Stimulated activated CD8-positive, alpha-beta memory T cell treated with anti-CD3 and anti-CD28 coated beads, Interleukin-15, amount 100 ng/mL, for 4 hours (primary cell): ENCODE measurements at regions not wholly inside any gene's neighbourhood (a gene's known extent, or its start where the extent isn't known, plus 50 kb on each side); places are given as distances from the start of the nearest gene placed in this dataset.

Source experiments
- DNase-seq, 2 donors: peaks; one replicate each; pipeline ENCODE4 v3.0.0-alpha.2; 2020; ENCODE audit warnings: low read depth in 2 of 2

GRCh38 chr2:14516844-14517243 is 115.7 kb upstream of the LRATD1 start:
- DNase-seq = no peak

GRCh38 chr2:14517731-14518130 is 114.8 kb upstream of the LRATD1 start:
- no peak for DNase-seq

DNA sequence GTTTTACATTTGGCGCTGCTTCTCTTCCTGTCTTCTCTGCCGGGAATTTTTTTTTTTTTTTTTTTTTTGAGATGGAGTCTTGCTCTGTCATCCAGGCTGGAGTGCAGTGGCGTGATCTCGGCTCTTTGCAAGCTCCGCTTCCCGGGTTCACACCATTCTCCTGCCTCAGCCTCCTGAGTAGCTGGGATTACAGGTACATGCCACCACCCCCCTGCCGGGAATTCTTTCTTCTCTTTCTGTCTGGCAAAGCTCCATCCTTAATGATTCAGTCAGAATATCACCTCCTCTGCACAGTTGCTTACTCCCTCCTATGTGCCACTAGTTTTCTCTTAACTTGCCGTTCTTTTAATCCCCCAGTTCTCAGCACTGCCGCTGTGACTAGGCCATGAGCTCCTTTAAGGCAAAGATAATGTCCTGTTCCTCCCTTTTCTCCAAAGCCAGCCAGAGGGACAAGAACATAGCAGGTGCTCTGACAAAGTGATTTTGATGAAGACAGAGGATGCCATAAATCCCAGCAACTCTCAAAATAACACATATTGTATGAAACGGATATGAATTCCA is 112.1 kb upstream of the LRATD1 start:
- no peak for DNase-seq

- no peak for DNase-seq
Observed at GRCh38 chr2:14524041-14524802, 108.3 kb upstream of the LRATD1 start.

DNA sequence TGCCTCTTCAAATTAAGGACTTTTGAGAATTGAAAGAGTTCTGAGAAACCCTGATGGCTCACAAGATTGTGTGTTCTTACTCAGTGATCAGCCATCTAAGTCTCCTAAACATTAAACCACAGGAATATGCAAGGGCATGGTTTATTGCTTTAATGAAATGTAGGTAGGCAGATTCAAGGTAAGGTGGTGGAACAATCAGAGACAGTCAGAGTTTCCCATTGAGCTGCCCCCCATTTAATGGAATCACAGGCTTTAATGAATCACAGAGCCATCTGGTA is 107.8 kb upstream of the LRATD1 start:
- no peak for DNase-seq

GRCh38 chr2:14530506-14530905 is 102.0 kb upstream of the LRATD1 start:
- DNase-seq = no peak

DNA sequence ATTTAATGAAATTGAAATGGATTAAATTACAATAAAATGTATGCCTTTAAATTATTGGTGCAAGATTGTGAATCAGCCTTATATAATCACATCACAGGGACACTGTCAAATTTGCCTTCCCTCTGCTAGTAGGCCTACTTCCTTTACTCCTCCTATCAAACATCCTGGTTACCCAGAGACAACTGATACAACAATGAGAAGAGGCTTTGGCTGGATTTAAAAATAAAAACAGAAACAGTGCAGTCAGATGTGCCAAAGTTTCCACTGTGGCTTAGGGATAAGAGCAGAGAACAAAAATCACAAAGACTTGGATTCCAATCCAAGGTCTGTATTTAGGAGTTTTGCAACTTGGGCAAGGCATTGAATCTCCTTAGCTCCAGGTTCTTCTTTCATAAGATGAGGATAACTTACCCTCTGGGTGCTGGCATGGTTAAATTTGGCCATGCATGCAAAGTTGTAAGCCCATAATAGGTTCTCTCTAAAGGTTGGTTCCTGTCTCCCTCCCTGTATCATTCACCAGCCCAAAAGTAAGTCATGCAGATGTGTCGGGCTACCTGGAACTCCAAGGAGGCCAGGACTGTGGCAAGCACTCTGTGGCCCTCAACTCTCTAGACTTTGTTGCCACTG is 99.3 kb upstream of the LRATD1 start:
- DNase-seq = no peak

DNA sequence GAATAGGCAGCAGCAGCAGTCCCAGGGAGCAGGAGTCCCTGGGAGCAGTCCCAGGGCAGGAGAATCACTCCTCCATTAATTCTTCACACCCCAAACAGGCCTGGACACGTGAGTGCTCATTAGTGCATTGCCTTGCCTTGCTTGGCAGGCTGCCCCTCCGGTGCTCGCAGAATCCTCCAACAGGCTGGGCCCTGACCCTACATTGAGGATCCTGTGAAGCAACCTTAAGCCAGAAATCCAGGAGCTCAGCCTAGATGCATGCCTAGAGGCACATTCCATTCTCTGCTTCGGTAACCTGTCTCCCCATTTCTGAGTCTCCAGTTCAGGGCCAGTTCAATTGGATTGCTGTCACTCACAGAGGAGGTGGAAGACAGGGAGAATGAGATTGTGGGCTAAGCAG is 97.4 kb upstream of the LRATD1 start:
- DNase-seq = no peak

GRCh38 chr2:14536976-14537375 is 95.5 kb upstream of the LRATD1 start:
- no peak for DNase-seq

DNA sequence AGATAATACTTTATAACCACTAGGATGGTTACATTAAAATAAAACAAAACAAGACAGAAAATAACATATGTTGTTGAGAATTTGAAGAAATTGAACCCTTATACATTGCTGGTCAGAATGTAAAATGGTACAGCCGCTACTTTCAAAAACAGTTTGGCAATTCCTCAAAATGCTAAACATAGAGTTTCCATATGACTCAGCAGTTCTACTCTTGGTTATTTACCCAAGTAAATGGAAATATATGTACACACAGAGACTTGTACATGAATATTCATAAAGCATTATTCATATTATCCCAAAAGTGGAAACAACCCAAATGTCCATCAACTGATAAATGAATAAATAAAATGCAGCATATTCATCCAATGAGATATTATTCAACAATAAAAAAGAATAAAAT is 92.5 kb upstream of the LRATD1 start:
- DNase-seq = no peak

- DNase-seq = no peak
Observed at GRCh38 chr2:14543284-14543683, 89.2 kb upstream of the LRATD1 start.

GRCh38 chr2:14544247-14544646 is 88.3 kb upstream of the LRATD1 start:
- DNase-seq = no peak

GRCh38 chr2:14547830-14548229 is 84.7 kb upstream of the LRATD1 start:
- DNase-seq = no peak

DNA sequence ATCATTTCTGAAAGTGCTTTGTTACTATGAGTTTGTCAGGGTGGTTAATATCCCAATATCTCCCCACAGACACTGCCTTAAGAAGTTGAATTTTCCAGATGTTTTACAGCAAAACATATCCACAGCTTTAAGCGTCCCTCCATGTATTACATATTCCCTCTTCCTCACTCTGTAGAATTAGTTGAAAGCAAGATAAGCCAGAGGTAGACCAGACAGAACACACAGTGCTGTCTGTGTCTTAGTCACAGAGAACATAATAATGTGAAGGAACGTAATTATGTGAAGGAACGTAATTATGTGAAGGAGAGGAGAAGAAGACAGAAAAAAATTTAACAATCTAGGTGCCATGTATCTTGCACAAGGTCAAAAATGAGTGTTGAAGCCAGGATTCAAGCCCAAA is 81.9 kb upstream of the LRATD1 start:
- no peak for DNase-seq

DNA sequence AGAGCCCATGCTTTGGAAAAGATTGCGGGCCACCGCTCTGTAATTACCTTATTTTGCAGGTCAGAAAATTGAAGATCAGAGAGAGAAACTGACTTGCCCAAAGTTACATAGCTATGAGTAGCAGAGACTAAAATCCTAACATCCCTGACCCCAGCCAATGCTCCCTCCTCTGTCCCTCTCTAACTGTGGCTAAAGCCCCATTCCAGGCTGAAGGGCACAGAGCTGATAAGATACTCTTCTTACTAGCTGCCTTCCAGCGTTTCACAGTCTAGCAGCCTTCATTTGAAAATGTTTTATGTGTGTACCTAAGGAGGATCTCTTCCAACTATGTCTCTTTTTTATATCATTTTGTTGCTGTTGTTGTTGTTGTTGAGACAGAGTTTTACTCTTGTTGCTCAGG is 81.4 kb upstream of the LRATD1 start:
- DNase-seq = no peak

- DNase-seq = no peak
Observed at GRCh38 chr2:14552286-14552685, 80.2 kb upstream of the LRATD1 start.

DNA sequence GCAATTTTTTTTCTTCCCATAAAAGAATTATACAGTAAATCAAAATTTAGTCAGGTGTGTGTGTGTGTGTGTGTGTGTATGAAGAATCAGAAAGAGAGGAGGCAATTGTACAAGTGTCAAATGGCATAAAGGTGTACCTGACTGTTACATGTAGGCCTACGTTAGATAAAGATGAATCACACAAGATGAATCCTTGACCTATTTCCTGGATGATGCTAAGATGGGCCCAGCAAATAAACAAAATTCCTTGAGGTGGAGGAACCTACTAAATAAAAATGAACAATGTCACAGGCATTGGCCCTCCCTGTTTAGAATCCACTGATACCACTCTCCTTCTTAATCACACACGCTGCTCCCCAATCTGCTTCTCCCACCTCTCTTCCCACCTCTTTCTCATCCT is 79.7 kb upstream of the LRATD1 start:
- no peak for DNase-seq

DNA sequence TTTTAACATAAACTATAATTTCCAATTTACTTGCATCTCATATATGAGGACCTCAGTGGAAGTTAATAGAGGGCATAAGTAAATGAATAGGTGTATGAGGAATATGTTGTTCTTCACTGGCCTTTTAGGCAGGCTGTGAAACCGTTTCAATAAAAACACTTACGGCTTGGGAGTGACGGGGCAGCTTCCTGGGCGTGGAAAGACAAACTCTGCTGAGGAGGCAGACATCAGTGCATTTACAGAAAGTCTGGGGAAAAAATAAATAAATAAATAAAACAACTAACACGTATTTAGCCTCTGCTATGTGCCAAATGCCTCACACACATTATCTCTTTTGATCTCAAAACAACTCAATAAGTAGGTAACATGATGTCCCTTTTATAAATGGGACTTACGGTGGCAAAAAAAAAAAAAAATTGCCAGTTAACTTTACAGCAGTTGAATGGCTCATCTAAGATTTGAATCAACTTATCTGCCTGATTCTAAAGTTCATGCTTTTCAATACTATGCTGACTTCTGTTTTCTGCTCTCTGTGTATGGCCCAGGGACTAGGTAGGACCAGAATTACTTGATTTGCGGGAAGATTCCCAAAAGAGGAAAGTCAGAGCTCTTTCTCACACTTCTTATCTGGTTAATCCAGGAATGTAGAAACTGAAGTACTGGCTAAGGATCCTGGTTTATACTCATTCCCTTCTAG is 77.5 kb upstream of the LRATD1 start:
- no peak for DNase-seq

DNA sequence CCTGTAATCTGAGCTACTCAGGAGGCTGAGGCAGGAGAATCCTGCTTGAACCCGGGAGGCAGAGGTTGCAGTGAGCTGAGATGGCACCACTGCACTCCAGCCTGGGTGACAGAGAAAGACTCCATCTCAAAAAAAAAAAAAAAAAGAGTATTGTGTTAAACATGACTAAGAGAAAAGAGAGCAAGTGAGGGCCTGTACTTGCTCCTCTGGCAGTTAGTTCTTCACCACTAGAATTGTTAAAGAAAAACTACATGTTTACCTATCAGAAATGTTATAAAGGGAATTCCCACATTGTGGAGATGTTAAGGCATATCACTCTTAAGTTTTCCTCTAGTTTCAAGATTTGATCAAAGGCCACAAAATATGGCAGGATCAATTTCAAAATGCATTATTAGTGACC is 75.4 kb upstream of the LRATD1 start:
- DNase-seq = no peak

DNA sequence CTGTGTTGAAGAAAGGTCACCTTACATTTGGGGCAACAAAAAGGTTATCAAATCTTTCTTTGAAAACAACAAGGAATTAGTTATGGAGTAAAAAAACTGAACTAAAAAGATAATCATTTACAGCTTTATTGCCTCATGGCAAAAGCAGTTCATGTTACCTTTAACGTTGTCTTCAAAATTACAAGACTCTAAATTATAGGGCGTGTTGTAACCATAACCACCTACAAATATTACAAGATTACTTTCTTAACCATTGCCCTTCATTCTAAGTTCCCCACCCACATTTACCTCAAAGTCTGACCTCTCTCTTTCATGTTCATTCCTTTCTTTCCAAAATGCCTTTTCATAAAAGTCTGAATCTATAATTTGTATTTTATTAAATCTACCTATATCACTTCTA is 74.6 kb upstream of the LRATD1 start:
- DNase-seq = no peak

DNA sequence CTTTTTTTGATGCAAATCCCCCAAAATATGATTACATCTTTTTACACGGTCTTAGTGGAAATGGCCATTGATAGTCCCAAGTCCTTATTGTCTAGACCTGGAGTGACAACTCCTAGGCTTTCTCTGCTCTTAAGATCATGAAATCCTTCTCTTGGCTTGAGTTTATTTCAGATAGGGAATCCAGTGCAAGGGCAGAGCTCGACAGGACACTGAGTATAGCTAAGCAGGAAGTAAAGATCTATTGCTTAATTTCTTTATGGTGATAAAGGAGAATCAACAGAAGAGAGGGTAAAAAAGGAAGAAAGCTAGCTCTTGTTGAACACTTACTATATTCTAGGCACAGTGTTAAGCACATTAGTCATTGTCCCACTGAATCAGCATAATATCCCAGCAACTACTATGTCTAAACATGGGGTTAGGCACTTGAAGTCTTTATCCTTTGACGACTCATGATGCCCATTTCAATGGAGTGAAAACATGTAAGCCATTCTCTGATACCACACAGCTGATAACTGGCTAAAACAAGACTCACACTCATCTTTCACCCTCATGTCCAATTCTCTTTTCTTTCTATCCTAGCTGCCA is 74.1 kb upstream of the LRATD1 start:
- DNase-seq = no peak

DNA sequence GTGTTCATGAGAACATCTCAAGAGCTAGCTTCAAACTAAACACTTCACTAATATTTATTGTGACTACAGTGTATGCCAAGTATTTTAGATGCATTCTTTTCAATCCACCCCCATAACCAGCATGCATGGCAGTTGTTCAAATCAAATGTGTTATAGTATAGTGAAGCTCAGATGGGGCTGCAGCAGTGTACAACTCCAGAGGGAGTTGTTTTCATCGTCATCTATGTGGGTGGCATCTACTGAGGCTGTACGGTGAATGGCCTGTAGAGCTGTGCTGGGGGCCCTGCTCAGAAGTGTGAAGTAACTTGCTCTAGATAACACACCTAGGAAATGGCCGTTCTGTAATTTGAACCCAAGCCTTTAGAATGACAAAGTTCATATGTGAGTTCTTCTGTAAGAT is 71.8 kb upstream of the LRATD1 start:
- no peak for DNase-seq

DNA sequence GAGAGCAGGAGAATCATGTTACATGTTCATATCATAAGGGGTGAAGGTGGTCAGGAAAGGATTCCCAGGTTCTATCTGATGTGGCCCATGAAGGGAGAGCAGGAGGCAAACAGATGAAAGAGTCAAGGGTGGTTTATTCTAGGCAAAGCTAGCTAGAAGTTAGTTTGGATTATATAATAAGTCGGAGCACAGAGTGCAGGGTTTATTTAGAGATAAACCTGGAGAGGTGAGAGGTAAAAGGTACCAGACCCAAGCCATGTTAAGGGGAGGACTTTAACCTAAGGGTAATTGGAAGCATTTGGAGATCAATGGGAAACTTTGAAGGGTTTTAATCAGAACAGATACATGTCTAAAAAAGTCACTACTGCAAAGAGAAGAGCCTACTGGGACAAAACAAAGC is 69.2 kb upstream of the LRATD1 start:
- DNase-seq = no peak
